ENCODE measurements at regions not wholly inside any gene's neighbourhood (a gene's known extent, or its start where the extent isn't known, plus 50 kb on each side); places are given as distances from the start of the nearest gene placed in this dataset.

GRCh38 chr10:131792809-131793208 is 108.0 kb upstream of the PPP2R2D start:
- intact Hi-C loops (cut with DNase I): no loop called here
- Histone ChIP-seq H3K36me3 (replicated peaks in 1 of 2; ENCODE audit: insufficient read depth in 1 of 2, low read depth in 2 of 2) (no peaks in the 10 kb centered on the region), H3K4me1 (no peaks in the 10 kb centered on the region), H3K27ac (no peak overlapping the region), H3K27me3 (no peaks in the 10 kb centered on the region), H3K9me3 (peaks cover 0 to 9% (median 0%) of the 10 kb centered on the region in 3 donors), H3K4me3 (no peak overlapping the region)
- 61 to 74% methylated on average over 7 of the region's 7 CpGs for WGBS, 2 donors
- DNase-seq (no peak), ATAC-seq (no peak)
- TF ChIP-seq POLR2A (IDR thresholded peaks at IDR 0.05): no peak
- TF ChIP-seq, protein P1, sequence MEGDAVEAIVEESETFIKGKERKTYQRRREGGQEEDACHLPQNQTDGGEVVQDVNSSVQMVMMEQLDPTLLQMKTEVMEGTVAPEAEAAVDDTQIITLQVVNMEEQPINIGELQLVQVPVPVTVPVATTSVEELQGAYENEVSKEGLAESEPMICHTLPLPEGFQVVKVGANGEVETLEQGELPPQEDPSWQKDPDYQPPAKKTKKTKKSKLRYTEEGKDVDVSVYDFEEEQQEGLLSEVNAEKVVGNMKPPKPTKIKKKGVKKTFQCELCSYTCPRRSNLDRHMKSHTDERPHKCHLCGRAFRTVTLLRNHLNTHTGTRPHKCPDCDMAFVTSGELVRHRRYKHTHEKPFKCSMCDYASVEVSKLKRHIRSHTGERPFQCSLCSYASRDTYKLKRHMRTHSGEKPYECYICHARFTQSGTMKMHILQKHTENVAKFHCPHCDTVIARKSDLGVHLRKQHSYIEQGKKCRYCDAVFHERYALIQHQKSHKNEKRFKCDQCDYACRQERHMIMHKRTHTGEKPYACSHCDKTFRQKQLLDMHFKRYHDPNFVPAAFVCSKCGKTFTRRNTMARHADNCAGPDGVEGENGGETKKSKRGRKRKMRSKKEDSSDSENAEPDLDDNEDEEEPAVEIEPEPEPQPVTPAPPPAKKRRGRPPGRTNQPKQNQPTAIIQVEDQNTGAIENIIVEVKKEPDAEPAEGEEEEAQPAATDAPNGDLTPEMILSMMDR (IDR thresholded peaks at IDR 0.05): no peak

- no peaks in the 10 kb centered on the region for H3K36me3 ChIP-seq (replicated peaks in 1 of 2; ENCODE audit: insufficient read depth in 1 of 2, low read depth in 2 of 2)
- no peak overlapping the region for H3K27ac ChIP-seq
- 61 to 67% methylated on average over 2 of the region's 2 CpGs for WGBS, 2 donors
- H3K27me3 ChIP-seq: no peaks in the 10 kb centered on the region
- no peaks in the 10 kb centered on the region for H3K4me1 ChIP-seq
- no peak for ATAC-seq
- peaks cover 0 to 15% (median 0%) of the 10 kb centered on the region in 3 donors for H3K9me3 ChIP-seq
- intact Hi-C loops (cut with DNase I): no loop called here
- DNase-seq: no peak
- no peak overlapping the region for H3K4me3 ChIP-seq
- no peak for TF ChIP-seq POLR2A (IDR thresholded peaks at IDR 0.05)
- TF ChIP-seq, protein P1 (IDR thresholded peaks at IDR 0.05): no peak
Observed at GRCh38 chr10:131795761-131796160, 105.0 kb upstream of the PPP2R2D start.

- H3K36me3 ChIP-seq (replicated peaks in 1 of 2; ENCODE audit: insufficient read depth in 1 of 2, low read depth in 2 of 2): no peaks in the 10 kb centered on the region
- intact Hi-C loops (cut with DNase I): no loop called here
- H3K27me3 ChIP-seq: no peaks in the 10 kb centered on the region
- peaks cover 0 to 15% (median 0%) of the 10 kb centered on the region in 3 donors for H3K9me3 ChIP-seq
- H3K4me3 ChIP-seq: no peak overlapping the region
- DNase-seq (no peak), ATAC-seq (no peak)
- no peak overlapping the region for H3K27ac ChIP-seq
- TF ChIP-seq, protein P1 (IDR thresholded peaks at IDR 0.05): no peak
- TF ChIP-seq POLR2A (IDR thresholded peaks at IDR 0.05): no peak
- no peaks in the 10 kb centered on the region for H3K4me1 ChIP-seq
Observed at GRCh38 chr10:131797626-131798025, 103.2 kb upstream of the PPP2R2D start.

- DNase-seq (no peak), ATAC-seq (no peak)
- Histone ChIP-seq H3K9me3 (peaks cover 0 to 15% (median 0%) of the 10 kb centered on the region in 3 donors), H3K4me3 (no peak overlapping the region), H3K27ac (no peak overlapping the region), H3K36me3 (replicated peaks in 1 of 2; ENCODE audit: insufficient read depth in 1 of 2, low read depth in 2 of 2) (no peaks in the 10 kb centered on the region), H3K4me1 (no peaks in the 10 kb centered on the region), H3K27me3 (no peaks in the 10 kb centered on the region)
- 21 to 36% methylated on average over 1 of the region's 1 CpG for WGBS, 2 donors
- no peak for TF ChIP-seq POLR2A (IDR thresholded peaks at IDR 0.05)
- TF ChIP-seq, protein P1 (IDR thresholded peaks at IDR 0.05): no peak
- intact Hi-C loops (cut with DNase I): no loop called here
Observed at GRCh38 chr10:131799429-131799828, 101.4 kb upstream of the PPP2R2D start.

GRCh38 chr10:131802156-131802915 is 98.5 kb upstream of the PPP2R2D start:
- DNase-seq: no peak
- TF ChIP-seq, protein P1 (IDR thresholded peaks at IDR 0.05): no peak
- TF ChIP-seq POLR2A (IDR thresholded peaks at IDR 0.05): no peak
- no peaks in the 10 kb centered on the region for H3K36me3 ChIP-seq (replicated peaks in 1 of 2; ENCODE audit: insufficient read depth in 1 of 2, low read depth in 2 of 2)
- H3K4me1 ChIP-seq: no peaks in the 10 kb centered on the region
- intact Hi-C loops (cut with DNase I): no loop called here
- no peaks in the 10 kb centered on the region for H3K27me3 ChIP-seq
- no peak overlapping the region for H3K27ac ChIP-seq
- ATAC-seq: no peak
- no peak overlapping the region for H3K4me3 ChIP-seq
- peaks cover 0 to 9% (median 0%) of the 10 kb centered on the region in 3 donors for H3K9me3 ChIP-seq
- 88 to 91% methylated on average over 15 to 16 of the region's 16 CpGs for WGBS, 2 donors

All from body of pancreas (tissue), 4 donors.